HEK293T (cell line): ENCODE measurements at regions not wholly inside any gene's neighbourhood (a gene's known extent, or its start where the extent isn't known, plus 50 kb on each side); places are given as distances from the start of the nearest gene placed in this dataset.
"Not testable (repeated sequence)": the region's sequence is repeated elsewhere in the genome, so short reads cannot be mapped to it uniquely, and the experiment has no call there.

ENCODE experiments used
- ARNT ChIP-seq: fragments of 450-650 bp; IDR thresholded peaks from 2 replicates; pipeline ENCODE4 v1.6.1; 2017; ENCODE audit warnings: mild to moderate bottlenecking
- CTBP1 ChIP-seq: fragments of 450-650 bp; IDR thresholded peaks from 2 replicates; pipeline ENCODE4 v1.6.1; 2016; ENCODE audit warnings: borderline replicate concordance
- FOXA1 ChIP-seq: fragments of 450-650 bp; IDR thresholded peaks from 2 replicates; pipeline ENCODE4 v1.6.1; 2016; ENCODE audit warnings: mild to moderate bottlenecking
- FOXK2 ChIP-seq: fragments of 450-650 bp; IDR thresholded peaks from 2 replicates; pipeline ENCODE4 v1.6.1; 2016; ENCODE audit warnings: mild to moderate bottlenecking
- FOXM1 ChIP-seq: fragments of 450-650 bp; IDR thresholded peaks from 2 replicates; pipeline ENCODE4 v1.6.1; 2017; ENCODE audit warnings: mild to moderate bottlenecking, borderline replicate concordance
- HDGF ChIP-seq: fragments of 450-650 bp; IDR thresholded peaks from 2 replicates; pipeline ENCODE4 v1.6.1; 2017; ENCODE audit warnings: antibody characterized with exemption, borderline replicate concordance
- LEF1 ChIP-seq: fragments of 450-650 bp; IDR thresholded peaks from 2 replicates; pipeline ENCODE4 v1.6.1; 2017; ENCODE audit warnings: mild to moderate bottlenecking, borderline replicate concordance
- NFRKB ChIP-seq: fragments of 450-650 bp; IDR thresholded peaks from 2 replicates; pipeline ENCODE4 v1.6.1; 2016; ENCODE audit warnings: mild to moderate bottlenecking, moderate library complexity
- SP1 ChIP-seq: fragments of 450-650 bp; IDR thresholded peaks from 2 replicates; pipeline ENCODE4 v1.6.1; 2017
- SUZ12 ChIP-seq: fragments of 450-650 bp; IDR thresholded peaks from 2 replicates; pipeline ENCODE4 v1.6.1; 2016; ENCODE audit warnings: mild to moderate bottlenecking
- ZNF384 ChIP-seq: fragments of 450-650 bp; IDR thresholded peaks from 2 replicates; pipeline ENCODE4 v1.6.1; 2016
- TF ChIP-seq, protein P1 (sequence below): fragments of 450-650 bp; IDR thresholded peaks from 2 replicates; pipeline ENCODE4 v1.6.1; 2016

DNA sequence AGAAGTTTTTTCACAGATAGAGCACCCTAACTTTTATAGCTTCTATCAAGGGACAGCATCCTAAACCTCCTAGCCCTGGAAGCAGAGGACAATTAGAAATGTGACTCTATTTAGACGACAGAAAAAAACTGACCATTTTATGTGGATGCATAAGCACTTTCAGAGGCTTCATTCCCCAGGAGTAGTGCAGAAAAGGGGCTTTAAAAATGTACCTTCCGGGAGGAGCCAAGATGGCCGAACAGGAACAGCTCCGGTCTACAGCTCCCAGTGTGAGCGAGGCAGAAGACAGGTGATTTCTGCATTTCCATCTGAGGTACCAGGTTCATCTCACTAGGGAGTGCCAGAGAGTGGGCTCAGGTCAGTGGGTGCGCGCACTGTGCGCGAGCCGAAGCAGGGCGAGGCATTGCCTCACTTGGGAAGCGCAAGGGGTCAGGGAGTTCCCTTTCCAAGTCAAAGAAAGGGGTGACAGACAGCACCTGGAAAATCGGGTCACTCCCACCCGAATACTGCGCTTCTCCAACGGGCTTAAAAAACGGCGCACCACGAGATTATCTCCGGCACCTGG, 416.4 kb upstream of the C1orf87 start:
- TF ChIP-seq, protein P1, sequence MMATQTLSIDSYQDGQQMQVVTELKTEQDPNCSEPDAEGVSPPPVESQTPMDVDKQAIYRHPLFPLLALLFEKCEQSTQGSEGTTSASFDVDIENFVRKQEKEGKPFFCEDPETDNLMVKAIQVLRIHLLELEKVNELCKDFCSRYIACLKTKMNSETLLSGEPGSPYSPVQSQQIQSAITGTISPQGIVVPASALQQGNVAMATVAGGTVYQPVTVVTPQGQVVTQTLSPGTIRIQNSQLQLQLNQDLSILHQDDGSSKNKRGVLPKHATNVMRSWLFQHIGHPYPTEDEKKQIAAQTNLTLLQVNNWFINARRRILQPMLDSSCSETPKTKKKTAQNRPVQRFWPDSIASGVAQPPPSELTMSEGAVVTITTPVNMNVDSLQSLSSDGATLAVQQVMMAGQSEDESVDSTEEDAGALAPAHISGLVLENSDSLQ = not testable (repeated sequence)
- not testable (repeated sequence) for TF ChIP-seq SUZ12, SP1, HDGF, FOXM1, ARNT, FOXA1, CTBP1, LEF1, ZNF384, NFRKB, FOXK2
